H9 (cell line): ENCODE measurements at regions not wholly inside any gene's neighbourhood (a gene's known extent, or its start where the extent isn't known, plus 50 kb on each side); places are given as distances from the start of the nearest gene placed in this dataset.

ENCODE experiments used
- DNase-seq: peaks from one replicate; pipeline ENCODE4 v3.0.0-alpha.2; 2017
- H2AFZ ChIP-seq: one replicate; pipeline ENCODE4 v1.6.1; 2013; ENCODE audit warnings: mild to moderate bottlenecking, low read length, control low read depth, moderate library complexity
- H2AK5ac ChIP-seq: 2 replicates; pipeline ENCODE4 v1.6.1; 2013; ENCODE audit warnings: low read length, control low read depth, mixed read lengths; ENCODE audit not compliant: insufficient read length
- H2BK120ac ChIP-seq: one replicate; pipeline ENCODE4 v1.6.1; 2013; ENCODE audit warnings: low read depth, mild to moderate bottlenecking, low read length, control low read depth, inconsistent platforms; ENCODE audit not compliant: poor library complexity, severe bottlenecking
- H2BK12ac ChIP-seq: 2 replicates; pipeline ENCODE4 v1.6.1; 2013; ENCODE audit warnings: low read length, control low read depth, mixed read lengths, low read depth; ENCODE audit not compliant: insufficient read length
- H2BK15ac ChIP-seq: 2 replicates; pipeline ENCODE4 v1.6.1; 2013; ENCODE audit warnings: low read depth, low read length, control low read depth
- H2BK20ac ChIP-seq: one replicate; pipeline ENCODE4 v1.6.1; 2013; ENCODE audit warnings: low read depth, mild to moderate bottlenecking, low read length, control low read depth, inconsistent platforms; ENCODE audit not compliant: poor library complexity, severe bottlenecking
- H2BK5ac ChIP-seq: 2 replicates; pipeline ENCODE4 v1.6.1; 2013; ENCODE audit warnings: low read length, control low read depth, mixed read lengths; ENCODE audit not compliant: insufficient read length
- H3K14ac ChIP-seq: 2 replicates; pipeline ENCODE4 v1.6.1; 2013; ENCODE audit warnings: low read length, control low read depth; ENCODE audit not compliant: insufficient read depth
- H3K18ac ChIP-seq: 2 replicates; pipeline ENCODE4 v1.6.1; 2013; ENCODE audit warnings: low read depth, mild to moderate bottlenecking, mixed read lengths, low read length, control low read depth; ENCODE audit not compliant: insufficient read length
- H3K23ac ChIP-seq: 2 replicates; pipeline ENCODE4 v1.6.1; 2013; ENCODE audit warnings: low read length, control low read depth, mixed read lengths, low read depth; ENCODE audit not compliant: insufficient read length
- H3K23me2 ChIP-seq: 2 replicates; pipeline ENCODE4 v1.6.1; 2013; ENCODE audit warnings: low read depth, mild to moderate bottlenecking, mixed read lengths, low read length, control low read depth; ENCODE audit not compliant: insufficient read length, poor library complexity, severe bottlenecking
- H3K27ac ChIP-seq: 2 replicates; pipeline ENCODE4 v1.5.1; 2013; ENCODE audit warnings: low read length, control low read depth, mixed read lengths, low read depth; ENCODE audit not compliant: insufficient read length
- H3K27me3 ChIP-seq: 2 replicates; pipeline ENCODE4 v1.6.1; 2013; ENCODE audit warnings: low read length, control low read depth, inconsistent platforms; ENCODE audit not compliant: insufficient read depth
- H3K4ac ChIP-seq: 2 replicates; pipeline ENCODE4 v1.6.1; 2013; ENCODE audit warnings: low read depth, mild to moderate bottlenecking, control low read depth, inconsistent platforms, low read length, moderate library complexity
- H3K4me1 ChIP-seq: 2 replicates; pipeline ENCODE4 v1.6.1; 2013; ENCODE audit warnings: low read length, control low read depth, inconsistent platforms; ENCODE audit not compliant: insufficient read depth
- H3K4me2 ChIP-seq: 2 replicates; pipeline ENCODE4 v1.6.1; 2013; ENCODE audit warnings: low read length, control low read depth, mixed read lengths; ENCODE audit not compliant: insufficient read length, insufficient read depth
- H3K56ac ChIP-seq: 2 replicates; pipeline ENCODE4 v1.6.1; 2013; ENCODE audit warnings: low read depth, mild to moderate bottlenecking, mixed read lengths, low read length, control low read depth; ENCODE audit not compliant: insufficient read length
- H3K79me1 ChIP-seq: 2 replicates; pipeline ENCODE4 v1.6.1; 2013; ENCODE audit warnings: low read depth, mild to moderate bottlenecking, moderate library complexity, low read length, control low read depth, inconsistent platforms; ENCODE audit not compliant: insufficient read depth, poor library complexity, severe bottlenecking
- H3K79me2 ChIP-seq: 2 replicates; pipeline ENCODE4 v1.6.1; 2013; ENCODE audit warnings: low read length, control low read depth, inconsistent platforms; ENCODE audit not compliant: insufficient read depth
- H3K9ac ChIP-seq: 2 replicates; pipeline ENCODE4 v1.6.1; 2013; ENCODE audit warnings: low read length, control low read depth, mixed read lengths; ENCODE audit not compliant: insufficient read length; ENCODE audit errors: extremely low read depth
- H3K9me3 ChIP-seq: one replicate; pipeline ENCODE4 v1.6.1; 2013; ENCODE audit warnings: low read depth, low read length, inconsistent platforms; ENCODE audit not compliant: control insufficient read depth
- H3T11ph ChIP-seq: one replicate; pipeline ENCODE4 v1.6.1; 2013; ENCODE audit warnings: mild to moderate bottlenecking, low read length, control low read depth, inconsistent platforms
- H4K20me1 ChIP-seq: one replicate; pipeline ENCODE4 v1.6.1; 2013; ENCODE audit not compliant: control insufficient read depth, insufficient read length, insufficient read depth
- H4K5ac ChIP-seq: 2 replicates; pipeline ENCODE4 v1.6.1; 2013; ENCODE audit warnings: low read depth, mild to moderate bottlenecking, mixed read lengths, low read length, control low read depth; ENCODE audit not compliant: insufficient read length
- H4K8ac ChIP-seq: replicated peaks from 2 replicates; pipeline ENCODE4 v1.6.1; 2013; ENCODE audit warnings: low read length, control low read depth, mixed read lengths, low read depth; ENCODE audit not compliant: insufficient read length
- H4K91ac ChIP-seq: 2 replicates; pipeline ENCODE4 v1.6.1; 2013; ENCODE audit warnings: low read depth, mild to moderate bottlenecking, moderate library complexity, mixed read lengths, low read length, control low read depth; ENCODE audit not compliant: insufficient read length
- H3K27ac Mint-ChIP-seq, 3 experiments: 2 replicates in 2 of 3; 3 replicates in 1 of 3; pipeline ENCODE4 v1.8.0; 2020 to 2021; ENCODE audit warnings: mixed read lengths in 3 of 3, mild to moderate bottlenecking in 1 of 3, moderate library complexity in 1 of 3
- H3K27me3 Mint-ChIP-seq: 2 replicates; pipeline ENCODE4 v1.8.0; 2021; ENCODE audit warnings: low read depth, mild to moderate bottlenecking, moderate library complexity, mixed read lengths
- H3K36me3 Mint-ChIP-seq, 3 experiments: 2 replicates in 2 of 3; 3 replicates in 1 of 3; pipeline ENCODE4 v1.8.0; 2020 to 2021; ENCODE audit warnings: low read depth in 3 of 3, mixed read lengths in 3 of 3; ENCODE audit not compliant: insufficient read depth in 1 of 3
- H3K4me1 Mint-ChIP-seq, 2 experiments: 2 replicates each; pipeline ENCODE4 v1.8.0; 2020; ENCODE audit warnings: mixed read lengths in 2 of 2
- H3K4me3 Mint-ChIP-seq, 2 experiments: 2 replicates in 1 of 2; 3 replicates in 1 of 2; pipeline ENCODE4 v1.8.0; 2020 to 2021; ENCODE audit warnings: mild to moderate bottlenecking in 2 of 2, mixed read lengths in 2 of 2, moderate library complexity in 1 of 2
- H3K9me3 Mint-ChIP-seq, 2 experiments: 2 replicates in 1 of 2; 3 replicates in 1 of 2; pipeline ENCODE4 v1.8.0; 2020; ENCODE audit warnings: mild to moderate bottlenecking in 2 of 2, mixed read lengths in 2 of 2, moderate library complexity in 1 of 2
- CTCF ChIP-seq: fragments of 200-600 bp; sonication (generic); conservative IDR thresholded peaks from 3 replicates; pipeline ENCODE4 v1.8.0; 2021; ENCODE audit warnings: antibody characterized with exemption, mild to moderate bottlenecking
- WGBS: extraction: QIAGEN DNeasy Blood & Tissue Kit; methylation state at CpG from one replicate; pipeline ENCODE4 v1.1.7; 2013; ENCODE audit warnings: missing lambda C conversion rate, low lambda C conversion rate, mixed read lengths; ENCODE audit not compliant: insufficient read length; ENCODE audit errors: extremely low coverage; 5-methylcytosine and 5-hydroxymethylcytosine counted together

- no peak overlapping the region for H3K56ac ChIP-seq
- WGBS = no CpG with 5 or more reads among the region's 1 CpG
- no peak overlapping the region for H2AFZ ChIP-seq
- no peaks in the 10 kb centered on the region for H3K79me1 ChIP-seq
- H3K4me1 ChIP-seq = no peaks in the 10 kb centered on the region
- no peak overlapping the region for H3K18ac ChIP-seq
- no peak for DNase-seq
- H3K27me3 ChIP-seq = no peaks in the 10 kb centered on the region
- H3K27ac ChIP-seq = no peak overlapping the region
- no peak overlapping the region for H2BK15ac ChIP-seq
- no peak overlapping the region for H4K5ac ChIP-seq
- H2BK20ac ChIP-seq = no peak overlapping the region
- no peaks in the 10 kb centered on the region for H3K79me2 ChIP-seq
- no peak overlapping the region for H3K23ac ChIP-seq
- H2BK12ac ChIP-seq = no peak overlapping the region
- H4K8ac ChIP-seq = no peak overlapping the region
- H4K91ac ChIP-seq = no peak overlapping the region
- H3K4me3 Mint-ChIP-seq = no peak overlapping the region
- H3K4me1 Mint-ChIP-seq = no peaks in the 10 kb centered on the region
- H2BK5ac ChIP-seq = no peak overlapping the region
- H3K9ac ChIP-seq = no peak overlapping the region
- no peaks in the 10 kb centered on the region for H3K36me3 Mint-ChIP-seq
- H3T11ph ChIP-seq = no peak overlapping the region
- no peak for TF ChIP-seq CTCF
- no peak overlapping the region for H2AK5ac ChIP-seq
- no peaks in the 10 kb centered on the region for H3K27me3 Mint-ChIP-seq
- no peaks in the 10 kb centered on the region for H4K20me1 ChIP-seq
- H3K27ac Mint-ChIP-seq = no peak overlapping the region
- H3K4ac ChIP-seq = no peak overlapping the region
- no peak overlapping the region for H3K14ac ChIP-seq
- H3K9me3 Mint-ChIP-seq = no peaks in the 10 kb centered on the region
- H3K23me2 ChIP-seq = no peaks in the 10 kb centered on the region
- no peak overlapping the region for H3K4me2 ChIP-seq
- H3K9me3 ChIP-seq = no peaks in the 10 kb centered on the region
- H2BK120ac ChIP-seq = no peak overlapping the region
Measured at GRCh38 chr4:130416228-130416627, 1320.3 kb downstream of the C4orf33 start.
